DND-41 (cell line): ENCODE measurements at regions not wholly inside any gene's neighbourhood (a gene's known extent, or its start where the extent isn't known, plus 50 kb on each side); places are given as distances from the start of the nearest gene placed in this dataset.

Experiments used
- CTCF ChIP-seq: IDR thresholded peaks from 2 replicates; pipeline ENCODE4 v1.5.1; 2012; ENCODE audit warnings: borderline replicate concordance, low read length, moderate library complexity, mild to moderate bottlenecking; ENCODE audit not compliant: poor library complexity, severe bottlenecking; ENCODE audit errors: extremely low read depth
- EZH2 ChIP-seq: IDR thresholded peaks from 3 replicates; pipeline ENCODE4 v1.6.1; 2012; ENCODE audit warnings: borderline replicate concordance, low read depth, mild to moderate bottlenecking, moderate library complexity, low read length, inconsistent platforms; ENCODE audit not compliant: severe bottlenecking

- TF ChIP-seq CTCF (no peak), EZH2 (no peak)
These were observed 548.5 kb downstream of the CD83 start for GRCh38 chr6:14665827-14666724.
